PC-3 (cell line): ENCODE measurements at regions not wholly inside any gene's neighbourhood (a gene's known extent, or its start where the extent isn't known, plus 50 kb on each side); places are given as distances from the start of the nearest gene placed in this dataset.

ENCODE experiments used
- ATAC-seq: fragments of 200-7000 bp; cut with Tn5 transposase; 2 replicates; pipeline ENCODE4 v1.9.1; 2020; ENCODE audit warnings: mild to moderate bottlenecking, moderate library complexity
- BruUV-seq: library from RNA; stranded (reverse); fragments of 400-500 nt; replicated peaks from 2 replicates; lab custom pipeline; 2021; lab: Mats Ljungman, UMichigan
- CTCF ChIA-PET: fragments of 300-600 bp; sonication (Branson Sonifier 250); formaldehyde crosslinking; loops from one replicate; lab custom pipeline; 2022; ENCODE audit warnings: antibody characterized with exemption; lab: Charles Lee
- POLR2A ChIA-PET: fragments of 300-600 bp; sonication (Branson Sonifier 250); formaldehyde crosslinking; loops from one replicate; lab custom pipeline; 2022; ENCODE audit warnings: antibody characterized with exemption; ENCODE audit not compliant: unreplicated experiment; lab: Charles Lee
- DNase-seq: peaks from one replicate; pipeline ENCODE4 v3.0.0-alpha.2; 2015
- H2AFZ ChIP-seq: fragments of 300-600 bp; sonication (generic); 2 replicates; pipeline ENCODE4 v1.6.0; 2016; ENCODE audit warnings: antibody characterized with exemption, low read length
- H3F3A ChIP-seq: fragments of 300-600 bp; sonication (generic); one replicate; pipeline ENCODE4 v1.6.0; 2017; ENCODE audit warnings: antibody characterized with exemption, low read length, control low read depth, mild to moderate bottlenecking; ENCODE audit not compliant: unreplicated experiment
- H3K27ac ChIP-seq: fragments of 300-600 bp; sonication (generic); 2 replicates; pipeline ENCODE4 v1.5.1; 2016; ENCODE audit warnings: mild to moderate bottlenecking, low read length
- H3K27me3 ChIP-seq: fragments of 300-600 bp; sonication (generic); 2 replicates; pipeline ENCODE4 v1.6.1; 2016; ENCODE audit warnings: low read length, mixed read lengths
- H3K36me3 ChIP-seq: fragments of 300-600 bp; sonication (generic); 2 replicates; pipeline ENCODE4 v1.6.1; 2016; ENCODE audit warnings: low read depth, mixed run types, low read length, mixed read lengths
- H3K4me1 ChIP-seq: fragments of 300-600 bp; sonication (generic); 2 replicates; pipeline ENCODE4 v1.5.1; 2016; ENCODE audit warnings: low read length; ENCODE audit not compliant: insufficient read depth
- H3K4me2 ChIP-seq: fragments of 300-600 bp; sonication (generic); 2 replicates; pipeline ENCODE4 v1.6.0; 2016; ENCODE audit warnings: low read length
- H3K4me3 ChIP-seq: fragments of 300-600 bp; sonication (generic); 2 replicates; pipeline ENCODE4 v1.5.1; 2016; ENCODE audit warnings: mild to moderate bottlenecking, low read length, mixed read lengths
- H3K79me2 ChIP-seq: fragments of 300-600 bp; sonication (generic); 2 replicates; pipeline ENCODE4 v1.6.1; 2017; ENCODE audit warnings: low read length, mixed read lengths
- H3K9ac ChIP-seq: fragments of 300-600 bp; sonication (generic); 2 replicates; pipeline ENCODE4 v1.6.0; 2016; ENCODE audit warnings: mild to moderate bottlenecking, low read length
- H3K9me2 ChIP-seq: fragments of 300-600 bp; sonication (generic); replicated peaks from 2 replicates; pipeline ENCODE4 v1.6.1; 2016; ENCODE audit warnings: mixed run types, low read length, mixed read lengths
- H3K9me3 ChIP-seq: fragments of 300-600 bp; sonication (generic); 2 replicates; pipeline ENCODE4 v1.6.1; 2016; ENCODE audit warnings: low read length, mixed read lengths
- H4K20me1 ChIP-seq: fragments of 300-600 bp; sonication (generic); 2 replicates; pipeline ENCODE4 v1.6.1; 2016; ENCODE audit warnings: low read length, mixed read lengths
- CTCF ChIP-seq: fragments of 300-600 bp; sonication (generic); conservative IDR thresholded peaks from 2 replicates; pipeline ENCODE4 v1.5.1; 2017; ENCODE audit warnings: antibody characterized with exemption, low read depth, mild to moderate bottlenecking, low read length
- EZH2 ChIP-seq: fragments of 300-600 bp; sonication (generic); IDR thresholded peaks from one replicate; pipeline ENCODE4 v1.6.1; 2017; ENCODE audit warnings: antibody characterized with exemption, mild to moderate bottlenecking, low read length; ENCODE audit not compliant: unreplicated experiment
- EZH2phosphoT487 ChIP-seq: fragments of 300-600 bp; sonication (generic); IDR thresholded peaks from 2 replicates; pipeline ENCODE4 v1.6.1; 2018; ENCODE audit warnings: mild to moderate bottlenecking, antibody characterized with exemption, low read length, borderline replicate concordance
- intact Hi-C: fragments of 100-400 bp; cut with micrococcal nuclease; formaldehyde crosslinking; loops from 2 replicates; pipeline ENCODE4 v1.9.0; 2023

- POLR2A ChIA-PET = no interaction called here
- ATAC-seq = no peak
These were observed 104.4 kb downstream of the SEC23IP start for GRCh38 chr10:119996944-119997343.

GRCh38 chr10:119997429-119997828, 104.9 kb downstream of the SEC23IP start:
- H3K4me2 ChIP-seq = no peak overlapping the region

More at GRCh38 chr10:119996944-119997343, 104.4 kb downstream of the SEC23IP start:
- CTCF ChIA-PET = no interaction called here
- no peaks in the 10 kb centered on the region for H3K27me3 ChIP-seq
- no peak overlapping the region for H3K27ac ChIP-seq
- no TSS peak for BruUV-seq
- H3K9me3 ChIP-seq = no peaks in the 10 kb centered on the region
- no peaks in the 10 kb centered on the region for H3K36me3 ChIP-seq
- no peaks in the 10 kb centered on the region for H3K79me2 ChIP-seq
- H2AFZ ChIP-seq = no peak overlapping the region
- intact Hi-C loops = no loop called here
- H3F3A ChIP-seq = no peaks in the 10 kb centered on the region
- H3K9me2 ChIP-seq = no peaks in the 10 kb centered on the region
- peaks cover 8% of the 10 kb centered on the region; the same call in 1 of the 2 replicates for H3K4me1 ChIP-seq
- no peak for DNase-seq
- TF ChIP-seq EZH2phosphoT487 (no peak), EZH2 (no peak), CTCF (no peak)
- no peak overlapping the region for H3K4me3 ChIP-seq
- H4K20me1 ChIP-seq = no peaks in the 10 kb centered on the region
- no peak overlapping the region for H3K9ac ChIP-seq
- no peak overlapping the region for H3K4me2 ChIP-seq

More at GRCh38 chr10:119997429-119997828, 104.9 kb downstream of the SEC23IP start:
- Histone ChIP-seq H3K27ac (no peak overlapping the region), H3K4me1 (peaks cover 8% of the 10 kb centered on the region; the same call in 1 of the 2 replicates), H3K27me3 (no peaks in the 10 kb centered on the region), H3K9ac (no peak overlapping the region), H3F3A (no peaks in the 10 kb centered on the region), H2AFZ (no peak overlapping the region), H4K20me1 (no peaks in the 10 kb centered on the region), H3K9me3 (no peaks in the 10 kb centered on the region), H3K36me3 (no peaks in the 10 kb centered on the region), H3K79me2 (no peaks in the 10 kb centered on the region), H3K9me2 (no peaks in the 10 kb centered on the region), H3K4me3 (no peak overlapping the region)
- no peak for TF ChIP-seq EZH2
- no peak for TF ChIP-seq CTCF
- no peak for TF ChIP-seq EZH2phosphoT487
- no TSS peak for BruUV-seq
- CTCF ChIA-PET = no interaction called here
- POLR2A ChIA-PET = no interaction called here
- intact Hi-C loops = no loop called here
- ATAC-seq (no peak), DNase-seq (no peak)
